ENCODE measurements at regions not wholly inside any gene's neighbourhood (a gene's known extent, or its start where the extent isn't known, plus 50 kb on each side); places are given as distances from the start of the nearest gene placed in this dataset.

DNA sequence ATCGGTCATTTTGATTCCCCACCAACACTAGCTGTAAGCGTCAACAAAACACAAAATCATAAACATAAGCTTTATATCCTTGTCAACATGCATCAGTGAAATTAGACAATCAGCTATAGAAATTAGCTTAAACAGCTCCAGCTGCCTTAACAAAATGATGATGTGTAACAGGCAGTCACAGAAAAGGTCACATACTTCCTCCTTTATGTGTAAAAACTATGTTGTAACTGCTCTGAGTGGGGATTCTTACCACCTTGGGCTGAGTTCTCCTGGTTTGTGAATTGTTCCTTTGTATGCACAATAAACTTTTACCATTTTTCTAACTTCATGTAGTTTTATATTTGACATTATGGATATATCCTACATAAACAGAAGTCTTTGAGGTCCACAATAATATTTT, 73.9 kb upstream of the MAP9 start (continued):
- no peak for TF ChIP-seq CBX8 (IDR thresholded peaks at IDR 0.05; ENCODE audit: borderline replicate concordance, low read depth, low read length)
- no peak for TF ChIP-seq SP1 (IDR thresholded peaks at IDR 0.05; ENCODE audit: low read depth, low read length)

Data from H1 (cell line).